HepG2 (cell line): ENCODE measurements at regions not wholly inside any gene's neighbourhood (a gene's known extent, or its start where the extent isn't known, plus 50 kb on each side); places are given as distances from the start of the nearest gene placed in this dataset.

Experiments used
- FIP1L1 ChIP-seq: fragments of 200-400 bp; formaldehyde crosslinking; IDR thresholded peaks from 2 replicates; pipeline ENCODE4 v1.6.1; 2018; ENCODE audit warnings: low read depth, mild to moderate bottlenecking, low read length, moderate library complexity, borderline replicate concordance; ENCODE audit not compliant: insufficient read depth
- TF ChIP-seq, protein P1 (sequence below): sonication (generic); formaldehyde crosslinking; IDR thresholded peaks from 2 replicates; pipeline ENCODE4 v1.4.0; 2020; ENCODE audit warnings: missing genetic modification reagents; ENCODE audit errors: not compliant biosample characterization
- TF ChIP-seq, protein P2 (sequence below), 2 experiments: sonication (generic) in 1 of 2; formaldehyde crosslinking in 1 of 2; IDR thresholded peaks; 2 replicates each; pipeline versions ENCODE4 v1.4.0 to v1.6.1; 2018 to 2020; ENCODE audit warnings: missing genetic modification reagents in 2 of 2, borderline replicate concordance in 1 of 2, low read depth in 1 of 2, mild to moderate bottlenecking in 1 of 2, missing biosample characterization in 1 of 2
- TF ChIP-seq, protein P3 (sequence below): sonication (generic); formaldehyde crosslinking; IDR thresholded peaks from 2 replicates; pipeline ENCODE4 v1.4.0; 2020; ENCODE audit warnings: missing genetic modification reagents, low read depth, mild to moderate bottlenecking, borderline replicate concordance

DNA sequence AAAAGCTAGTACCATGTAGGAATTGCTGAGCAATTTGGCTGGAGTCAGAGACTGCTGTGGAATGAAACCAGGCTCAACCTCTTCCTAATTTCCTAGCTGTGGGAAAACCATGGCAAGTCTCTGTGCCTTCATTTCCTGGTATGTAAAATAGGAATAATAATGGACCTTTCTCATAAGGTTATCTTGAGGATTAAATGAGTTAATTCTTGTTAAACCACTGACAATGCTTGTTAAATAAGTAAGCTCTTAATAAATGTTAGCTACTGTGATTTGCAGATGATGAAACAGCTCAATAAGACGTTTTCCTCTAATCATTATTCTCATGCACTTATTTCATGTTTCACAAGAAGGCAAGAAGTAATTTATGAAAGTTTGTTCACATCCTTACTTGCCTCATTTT is 346.7 kb downstream of the RND3 start:
- TF ChIP-seq, protein P1, sequence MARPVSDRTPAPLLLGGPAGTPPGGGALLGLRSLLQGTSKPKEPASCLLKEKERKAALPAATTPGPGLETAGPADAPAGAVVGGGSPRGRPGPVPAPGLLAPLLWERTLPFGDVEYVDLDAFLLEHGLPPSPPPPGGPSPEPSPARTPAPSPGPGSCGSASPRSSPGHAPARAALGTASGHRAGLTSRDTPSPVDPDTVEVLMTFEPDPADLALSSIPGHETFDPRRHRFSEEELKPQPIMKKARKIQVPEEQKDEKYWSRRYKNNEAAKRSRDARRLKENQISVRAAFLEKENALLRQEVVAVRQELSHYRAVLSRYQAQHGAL = no peak
- TF ChIP-seq, protein P2, sequence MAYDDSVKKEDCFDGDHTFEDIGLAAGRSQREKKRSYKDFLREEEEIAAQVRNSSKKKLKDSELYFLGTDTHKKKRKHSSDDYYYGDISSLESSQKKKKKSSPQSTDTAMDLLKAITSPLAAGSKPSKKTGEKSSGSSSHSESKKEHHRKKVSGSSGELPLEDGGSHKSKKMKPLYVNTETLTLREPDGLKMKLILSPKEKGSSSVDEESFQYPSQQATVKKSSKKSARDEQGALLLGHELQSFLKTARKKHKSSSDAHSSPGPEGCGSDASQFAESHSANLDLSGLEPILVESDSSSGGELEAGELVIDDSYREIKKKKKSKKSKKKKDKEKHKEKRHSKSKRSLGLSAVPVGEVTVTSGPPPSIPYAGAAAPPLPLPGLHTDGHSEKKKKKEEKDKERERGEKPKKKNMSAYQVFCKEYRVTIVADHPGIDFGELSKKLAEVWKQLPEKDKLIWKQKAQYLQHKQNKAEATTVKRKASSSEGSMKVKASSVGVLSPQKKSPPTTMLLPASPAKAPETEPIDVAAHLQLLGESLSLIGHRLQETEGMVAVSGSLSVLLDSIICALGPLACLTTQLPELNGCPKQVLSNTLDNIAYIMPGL (CRISPR knock-in tag; IDR thresholded peaks at IDR 0.05; ENCODE audit: borderline replicate concordance in 1 of 2, low read depth in 1 of 2) = no peak
- TF ChIP-seq FIP1L1 = no peak
- TF ChIP-seq, protein P3, sequence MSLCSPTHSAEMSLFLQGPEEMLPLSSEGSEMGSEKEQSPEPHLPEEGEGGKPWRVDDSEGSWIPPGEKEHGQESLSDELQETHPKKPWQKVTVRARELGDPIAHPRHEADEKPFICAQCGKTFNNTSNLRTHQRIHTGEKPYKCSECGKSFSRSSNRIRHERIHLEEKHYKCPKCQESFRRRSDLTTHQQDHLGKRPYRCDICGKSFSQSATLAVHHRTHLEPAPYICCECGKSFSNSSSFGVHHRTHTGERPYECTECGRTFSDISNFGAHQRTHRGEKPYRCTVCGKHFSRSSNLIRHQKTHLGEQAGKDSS (CRISPR knock-in tag) = no peak
